ENCODE measurements at regions not wholly inside any gene's neighbourhood (a gene's known extent, or its start where the extent isn't known, plus 50 kb on each side); places are given as distances from the start of the nearest gene placed in this dataset. TPM values are rescaled to one million over a fixed set of nuclear protein-coding genes. Genes with fewer than 3 reads are reported as not detected.
A peak's percentile ranks its signal among the peaks of the same experiment; 100 is the strongest.

DNA sequence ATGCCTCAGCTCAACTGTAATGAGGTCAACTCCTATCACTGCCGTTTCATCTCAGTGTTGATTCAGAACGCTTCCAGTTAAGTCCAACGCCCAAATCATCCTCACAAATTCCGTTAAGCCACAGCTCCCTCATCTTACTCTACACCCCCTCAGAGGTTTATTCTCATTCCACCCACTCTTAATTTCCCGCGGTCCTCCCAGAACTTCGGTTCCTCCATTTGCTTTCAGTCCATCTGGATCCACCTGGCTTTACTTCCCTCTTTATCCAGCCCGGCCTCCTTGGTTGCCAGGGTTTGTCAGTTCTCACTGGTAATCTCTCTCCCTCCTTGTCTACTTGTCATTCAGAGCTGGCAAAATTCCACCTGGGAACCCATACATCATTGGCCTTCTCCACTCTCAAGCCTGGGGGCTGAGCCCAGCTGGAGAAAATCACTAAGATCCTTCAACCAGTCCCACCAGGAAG is 51.3 kb upstream of the RUNX1 start:
- H2AFZ ChIP-seq: no peak overlapping the region
- no peak for DNase-seq
- H3K4me1 ChIP-seq (ENCODE audit: insufficient read depth): no peaks in the 10 kb centered on the region
- H3K9me3 ChIP-seq (ENCODE audit: low read depth): no peaks in the 10 kb centered on the region
- in situ Hi-C loops (cut with MboI): no loop called here
- H4K20me1 ChIP-seq (ENCODE audit: insufficient read depth): no peaks in the 10 kb centered on the region
- H3K36me3 ChIP-seq (ENCODE audit: low read depth): no peaks in the 10 kb centered on the region
- H3K9me2 ChIP-seq (ENCODE audit: insufficient read depth): no peaks in the 10 kb centered on the region
- no peak overlapping the region for H3K4me3 ChIP-seq
- no peaks in the 10 kb centered on the region for H3K27me3 ChIP-seq (replicated peaks; ENCODE audit: insufficient read depth)
- H3K27ac ChIP-seq: no peak overlapping the region
- H3F3A ChIP-seq (ENCODE audit: insufficient read depth): no peaks in the 10 kb centered on the region; the same call in 1 of the 2 replicates
- H3K79me2 ChIP-seq (ENCODE audit: insufficient read depth): no peaks in the 10 kb centered on the region
- H3K9ac ChIP-seq: no peak overlapping the region
- no peak for TF ChIP-seq EZH2phosphoT487 (IDR thresholded peaks at IDR 0.05; ENCODE audit: insufficient read depth, low read depth)
- no peak for TF ChIP-seq EZH2 (IDR thresholded peaks at IDR 0.05; ENCODE audit: insufficient read depth, poor library complexity, severe bottlenecking)
- 84 to 85% methylated on average over 8 of the region's 8 CpGs for whole genome bisulfite sequencing, 2 experiments (ENCODE audit: low coverage in 1 of 2, low lambda C conversion rate in 2 of 2, missing lambda C conversion rate in 2 of 2)
- H3K4me2 ChIP-seq (ENCODE audit: unreplicated experiment): no peak overlapping the region

DNA sequence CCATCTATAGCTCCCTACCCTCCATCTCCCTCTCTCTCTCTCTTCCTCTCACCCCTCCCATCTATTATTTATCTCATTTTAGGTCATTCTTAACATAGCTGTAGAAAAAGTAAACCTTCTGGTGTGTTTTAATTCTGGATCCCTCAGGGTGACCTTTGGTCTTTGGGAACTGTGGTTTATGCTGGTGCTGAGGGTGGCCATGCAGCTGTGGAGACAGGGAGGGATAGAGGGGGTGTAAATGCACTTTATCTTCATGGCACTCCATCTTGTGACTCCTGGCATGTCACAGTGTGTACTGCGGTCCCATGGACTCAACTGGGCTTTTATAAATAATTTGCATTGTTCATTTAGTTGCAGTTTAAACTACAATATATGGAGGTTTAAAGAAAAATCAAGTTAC is 50.2 kb upstream of the RUNX1 start:
- no peak overlapping the region for H3K4me2 ChIP-seq (ENCODE audit: unreplicated experiment)
- no peaks in the 10 kb centered on the region for H3K9me2 ChIP-seq (ENCODE audit: insufficient read depth)
- H3K27me3 ChIP-seq (replicated peaks; ENCODE audit: insufficient read depth): no peaks in the 10 kb centered on the region
- H3K4me3 ChIP-seq: no peak overlapping the region
- H3F3A ChIP-seq (ENCODE audit: insufficient read depth): no peaks in the 10 kb centered on the region; the same call in 1 of the 2 replicates
- no peaks in the 10 kb centered on the region for H3K36me3 ChIP-seq (ENCODE audit: low read depth)
- H3K27ac ChIP-seq: no peak overlapping the region
- in situ Hi-C loops (cut with MboI): no loop called here
- H3K4me1 ChIP-seq (ENCODE audit: insufficient read depth): no peaks in the 10 kb centered on the region
- no peaks in the 10 kb centered on the region for H3K9me3 ChIP-seq (ENCODE audit: low read depth)
- no peak for DNase-seq
- H2AFZ ChIP-seq: no peak overlapping the region
- TF ChIP-seq EZH2 (IDR thresholded peaks at IDR 0.05; ENCODE audit: insufficient read depth, poor library complexity, severe bottlenecking) (no peak), EZH2phosphoT487 (IDR thresholded peaks at IDR 0.05; ENCODE audit: insufficient read depth, low read depth) (no peak)
- WGBS, 2 experiments (ENCODE audit: low coverage in 1 of 2, low lambda C conversion rate in 2 of 2, missing lambda C conversion rate in 2 of 2): 100% methylated on average over 1 of the region's 1 CpG
- no peaks in the 10 kb centered on the region for H4K20me1 ChIP-seq (ENCODE audit: insufficient read depth)
- no peaks in the 10 kb centered on the region for H3K79me2 ChIP-seq (ENCODE audit: insufficient read depth)
- H3K9ac ChIP-seq: no peak overlapping the region

MicroRNAs encoded in the stretch of these regions (microRNA counts, 767-probe panel; counts per million panel counts)
- microRNA hsa-miR-802: 447 counts per million, percentile 86 among the panel's probes with 10 or more counts

Small RNA genes in the stretch of these regions (microRNA-seq; reads per million reads assigned to microRNA genes)
- gene MIR802 (ENCODE audit: borderline number of aligned reads): not detected

Small RNA genes in the stretch of these regions (small RNA-seq; reads per million reads assigned to genes)
- not detected for gene EZH2P1 (ENCODE audit: low read depth, low replicate concordance)
- gene MIR802 (ENCODE audit: low read depth, low replicate concordance): not detected
